ENCODE measurements at regions not wholly inside any gene's neighbourhood (a gene's known extent, or its start where the extent isn't known, plus 50 kb on each side); places are given as distances from the start of the nearest gene placed in this dataset.

GRCh38 chr9:17894501-17895160 is 315.8 kb downstream of the SH3GL2 start:
- no peak for DNase-seq (ENCODE audit: low read depth in 2 of 2)

DNA sequence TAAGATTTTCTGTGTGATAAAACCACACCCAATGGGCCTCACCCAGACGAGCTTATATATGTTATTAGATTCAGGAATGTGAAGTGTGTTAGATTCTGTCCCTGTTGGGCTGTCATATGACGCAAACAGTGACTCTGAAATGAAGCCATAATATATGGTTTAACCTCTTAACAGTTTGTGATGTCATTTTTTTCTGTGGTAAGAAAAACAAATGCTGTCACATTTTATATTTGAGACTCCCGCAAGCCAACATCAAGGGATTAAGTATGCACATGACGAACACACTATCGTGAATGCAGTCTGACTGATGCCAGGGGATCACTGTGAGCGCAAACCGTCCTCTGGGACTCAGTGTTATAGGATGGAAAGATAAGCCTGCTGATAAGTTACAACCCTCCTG is 321.7 kb downstream of the SH3GL2 start:
- DNase-seq (ENCODE audit: low read depth in 2 of 2), result no peak

DNA sequence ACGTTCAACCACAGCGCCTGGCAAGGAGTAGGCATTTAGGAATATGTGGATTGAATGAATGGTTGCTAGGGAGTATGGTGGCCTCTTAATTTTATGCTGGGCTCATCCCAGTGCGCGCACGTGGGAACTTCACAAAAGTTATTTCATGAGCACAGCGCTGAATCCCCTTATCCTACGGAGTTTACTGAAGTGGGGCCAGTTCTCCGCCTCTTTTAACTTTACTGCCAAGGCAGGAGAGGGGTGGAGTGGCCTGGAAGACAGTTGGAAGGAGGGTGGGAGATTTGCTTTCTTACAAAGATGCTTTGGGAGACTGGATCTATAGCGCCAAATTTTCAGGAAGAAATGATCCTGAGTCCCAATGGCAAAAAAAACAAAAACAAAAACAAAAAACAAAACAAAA is 326.5 kb downstream of the SH3GL2 start:
- no peak for DNase-seq (ENCODE audit: low read depth in 2 of 2)

DNA sequence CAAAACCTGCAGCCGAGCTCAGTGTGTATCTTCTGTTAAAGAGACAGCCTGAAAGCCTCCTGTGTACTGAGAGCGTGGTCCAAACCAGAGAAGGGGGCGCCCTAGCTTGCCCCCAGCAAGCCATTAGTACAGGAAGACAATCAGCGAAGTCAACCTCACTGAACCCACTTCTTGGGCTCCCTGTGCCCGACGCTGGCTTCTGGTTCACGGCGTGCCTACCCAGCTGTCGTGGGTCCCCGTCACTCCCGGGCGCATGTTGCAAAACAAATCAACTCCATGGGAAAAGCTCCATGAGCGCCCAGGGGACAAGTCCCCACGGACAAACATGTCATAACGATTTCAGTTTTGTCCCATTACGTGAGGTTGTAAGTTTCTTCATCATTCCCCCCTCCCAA is 326.9 kb downstream of the SH3GL2 start:
- no peak for DNase-seq (ENCODE audit: low read depth in 2 of 2)

DNA sequence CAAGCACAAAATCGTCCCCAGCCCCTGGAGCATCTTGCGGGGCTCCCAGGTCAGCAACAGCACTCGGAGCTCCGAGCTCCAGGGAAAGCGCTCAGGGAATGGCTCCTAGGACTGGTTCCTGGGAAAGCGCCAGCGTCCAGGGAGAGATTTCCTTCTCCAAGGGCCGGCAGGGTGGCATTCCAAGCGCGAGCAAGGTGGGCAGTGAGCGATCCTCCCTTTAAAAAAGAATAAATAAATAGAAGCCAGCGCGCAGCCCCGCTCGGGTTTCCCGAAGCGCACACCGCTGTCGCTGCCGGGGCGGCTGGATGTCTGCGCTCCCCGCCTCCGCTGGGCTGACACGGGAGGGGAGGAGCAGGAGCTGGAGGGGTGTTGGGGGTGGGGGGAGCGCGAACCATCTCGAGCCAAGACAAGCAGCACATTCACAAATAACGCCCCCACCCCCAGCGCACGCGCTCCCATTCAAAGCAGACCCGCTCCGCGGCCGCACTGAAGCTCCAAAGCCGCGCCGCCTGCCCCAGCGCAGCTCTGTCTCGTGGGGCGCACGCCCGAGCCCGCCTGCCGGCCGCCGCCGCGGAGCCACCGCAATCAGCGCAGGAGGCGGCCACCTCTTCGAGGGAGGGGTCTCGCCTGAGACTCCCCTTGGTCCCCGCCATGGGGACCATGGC is 327.4 kb downstream of the SH3GL2 start:
- DNase-seq (ENCODE audit: low read depth in 2 of 2), result no peak

GRCh38 chr9:17906841-17907778 is 328.2 kb downstream of the SH3GL2 start:
- no peak for DNase-seq (ENCODE audit: low read depth in 2 of 2)

GRCh38 chr9:17907779-17908508 is 329.1 kb downstream of the SH3GL2 start:
- DNase-seq (ENCODE audit: low read depth in 2 of 2), result no peak

- DNase-seq (ENCODE audit: low read depth in 2 of 2), result no peak
Observed at GRCh38 chr9:17926246-17926645, 347.4 kb downstream of the SH3GL2 start.

GRCh38 chr9:17927616-17928015 is 348.8 kb downstream of the SH3GL2 start:
- DNase-seq (ENCODE audit: low read depth in 2 of 2), result no peak

GRCh38 chr9:17928228-17928627 is 349.4 kb downstream of the SH3GL2 start:
- DNase-seq (ENCODE audit: low read depth in 2 of 2), result no peak

GRCh38 chr9:17928768-17929167 is 349.9 kb downstream of the SH3GL2 start:
- DNase-seq (ENCODE audit: low read depth in 2 of 2), result no peak

GRCh38 chr9:17929506-17929905 is 350.6 kb downstream of the SH3GL2 start:
- DNase-seq (ENCODE audit: low read depth in 2 of 2), result no peak

GRCh38 chr9:17930071-17930470 is 351.2 kb downstream of the SH3GL2 start:
- DNase-seq (ENCODE audit: low read depth in 2 of 2), result no peak

DNA sequence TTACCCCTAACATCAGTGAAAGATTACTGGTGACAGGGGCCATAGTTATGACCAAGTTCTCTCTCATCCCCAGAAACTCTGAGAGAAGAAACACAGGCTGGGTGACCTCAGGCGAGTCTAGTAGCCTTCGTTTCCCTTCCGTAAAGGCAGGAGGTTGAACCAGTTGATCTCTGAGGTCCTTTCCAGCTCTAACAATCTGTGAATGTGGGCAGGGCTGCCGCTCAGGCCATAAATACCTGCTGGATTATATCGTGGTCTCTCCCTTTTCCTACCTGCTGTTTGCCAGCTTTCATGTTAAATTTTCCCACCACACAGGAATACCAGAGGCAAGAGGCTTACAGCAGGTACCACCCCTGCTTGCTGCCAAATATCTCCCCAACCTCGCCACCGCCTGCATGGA is 357.5 kb downstream of the SH3GL2 start:
- no peak for DNase-seq (ENCODE audit: low read depth in 2 of 2)

- DNase-seq (ENCODE audit: low read depth in 2 of 2), result no peak
Observed at GRCh38 chr9:17938035-17938655, 359.3 kb downstream of the SH3GL2 start.

DNA sequence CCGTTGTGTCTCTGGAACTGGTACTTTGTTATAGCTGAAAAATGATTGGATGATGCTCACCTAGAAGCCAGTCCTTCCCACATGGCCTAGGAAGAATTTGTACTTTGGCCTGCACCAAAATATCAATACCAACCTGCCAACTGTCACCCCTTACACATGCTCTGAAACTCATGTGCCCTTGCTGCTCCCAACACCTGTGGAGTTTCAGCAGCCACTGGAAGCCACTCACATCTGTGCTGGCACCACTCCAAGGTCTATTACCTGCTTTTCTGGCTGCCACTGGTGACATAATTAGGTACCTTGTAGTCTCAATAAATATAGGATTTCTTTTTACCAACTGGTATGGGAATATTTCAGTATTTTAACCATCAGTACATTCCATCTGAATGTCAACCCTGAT is 363.6 kb downstream of the SH3GL2 start:
- no peak for DNase-seq (ENCODE audit: low read depth in 2 of 2)

- DNase-seq (ENCODE audit: low read depth in 2 of 2), result no peak
Observed at GRCh38 chr9:17955409-17955808, 376.5 kb downstream of the SH3GL2 start.

DNA sequence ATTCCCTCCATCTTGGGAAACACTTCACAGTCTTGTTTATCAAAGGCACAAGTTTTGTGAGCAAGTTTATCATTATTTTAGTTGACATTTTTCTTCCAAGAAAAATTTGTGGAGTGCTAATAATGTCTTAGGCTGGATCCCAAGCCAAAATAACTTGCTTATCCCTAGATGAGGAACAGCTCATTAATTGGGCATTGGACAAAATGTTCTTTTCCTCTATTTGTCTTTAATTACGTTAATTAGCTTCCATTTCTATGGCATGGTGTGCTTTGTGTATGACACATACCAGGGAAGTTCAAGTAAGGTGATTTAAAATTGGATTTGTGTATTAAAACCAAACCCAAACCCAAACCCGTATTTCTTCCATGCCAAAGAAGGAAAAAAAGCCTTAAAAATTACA is 379.5 kb downstream of the SH3GL2 start:
- no peak for DNase-seq (ENCODE audit: low read depth in 2 of 2)

DNA sequence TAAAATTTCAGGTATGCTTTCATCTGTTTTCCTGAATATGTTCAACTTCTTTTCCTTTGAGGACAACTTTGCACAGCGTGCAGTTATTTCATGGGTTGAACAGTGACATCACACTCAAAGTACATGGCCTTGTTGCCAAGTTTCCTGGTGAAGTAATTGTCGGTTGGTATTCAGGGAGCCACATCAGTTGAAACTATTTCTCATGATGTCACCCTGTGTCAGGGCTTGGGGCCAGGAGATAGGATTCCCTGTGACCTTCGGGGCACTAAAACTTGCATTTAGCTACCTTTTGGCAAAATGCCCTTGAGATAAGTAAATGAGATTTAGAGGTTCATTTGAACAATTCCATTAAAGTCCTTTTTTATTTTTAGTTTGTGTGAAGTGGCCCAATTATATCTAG is 383.9 kb downstream of the SH3GL2 start:
- no peak for DNase-seq (ENCODE audit: low read depth in 2 of 2)

DNA sequence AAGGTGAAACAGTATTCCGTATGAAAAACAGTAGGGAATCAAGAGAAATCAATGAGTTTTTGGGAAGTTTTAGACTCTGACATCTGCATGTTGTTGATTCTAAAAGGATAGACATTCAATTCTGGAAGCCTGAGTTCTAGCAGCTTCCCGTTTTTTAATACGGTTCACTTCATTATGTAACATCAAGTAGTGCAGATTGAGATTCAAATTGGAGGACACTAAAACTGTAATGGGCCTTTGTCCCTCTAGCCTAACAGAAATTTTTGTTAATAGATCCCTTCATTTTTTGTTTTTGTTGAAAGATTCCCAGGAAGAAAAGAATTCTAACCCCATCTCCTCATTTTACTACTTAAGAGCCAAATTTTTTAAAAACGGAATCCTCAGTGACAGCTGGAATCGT is 384.6 kb downstream of the SH3GL2 start:
- DNase-seq (ENCODE audit: low read depth in 2 of 2), result no peak

DNA sequence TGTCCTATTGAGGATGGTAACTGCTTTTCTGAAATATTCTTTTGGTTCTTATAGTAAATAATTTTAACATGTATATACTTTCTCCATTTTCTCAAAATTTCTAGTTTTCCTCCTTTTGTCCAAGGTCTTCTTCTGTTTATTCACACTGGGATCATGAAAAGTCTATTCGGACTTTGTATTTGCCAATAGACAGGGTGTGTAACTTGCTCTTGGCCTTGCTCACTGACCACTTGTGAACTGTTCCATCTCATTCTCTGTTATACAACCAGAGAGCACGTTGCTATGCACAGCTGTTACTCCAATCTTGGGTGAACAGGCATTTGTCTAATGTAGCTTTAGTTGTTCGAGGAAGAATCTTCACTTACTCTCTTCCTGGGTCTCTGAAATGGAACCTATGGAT is 388.9 kb downstream of the SH3GL2 start:
- DNase-seq (ENCODE audit: low read depth in 2 of 2), result no peak

- DNase-seq (ENCODE audit: low read depth in 2 of 2), result no peak
Observed at GRCh38 chr9:17969232-17969631, 390.4 kb downstream of the SH3GL2 start.

All from stimulated activated CD4-positive, alpha-beta T cell treated with anti-CD3 and anti-CD28 coated beads, Interleukin-4, amount 100 ng/mL, for 48 hours (primary cell).